GM21619 (cell line): ENCODE measurements at regions not wholly inside any gene's neighbourhood (a gene's known extent, or its start where the extent isn't known, plus 50 kb on each side); places are given as distances from the start of the nearest gene placed in this dataset.

ENCODE experiments used
- ATAC-seq: cut with Tn5 transposase; IDR thresholded peaks from one replicate; pipeline ENCODE4 v1.9.1; 2021; ENCODE audit not compliant: unreplicated experiment

DNA sequence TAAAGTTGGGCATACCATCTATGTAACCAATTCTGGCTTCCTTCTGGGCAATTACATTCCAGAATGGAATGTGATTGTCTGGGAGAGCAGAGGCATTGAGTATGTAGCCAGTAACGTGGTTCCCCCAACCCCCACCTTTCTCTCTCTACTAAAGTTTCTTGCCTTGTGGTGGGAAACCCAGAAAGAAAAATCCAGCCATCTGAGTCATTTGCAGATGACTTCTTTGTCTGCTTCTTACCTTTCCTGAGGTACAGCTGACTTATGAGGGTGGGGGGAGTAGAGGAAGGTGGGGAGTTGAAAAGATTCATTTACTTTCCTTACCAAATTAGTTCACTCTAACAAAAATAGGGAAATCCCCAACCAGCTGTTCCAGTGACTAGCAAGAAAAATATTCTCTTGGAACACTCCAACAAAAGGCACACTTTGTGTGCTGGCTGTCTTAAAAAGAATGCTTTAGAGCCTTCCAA lies 112.1 kb upstream of the FRMD6 start:
- no peak for ATAC-seq

- no peak for ATAC-seq
Measured at GRCh38 chr14:51540364-51540763, 111.3 kb upstream of the FRMD6 start.

DNA sequence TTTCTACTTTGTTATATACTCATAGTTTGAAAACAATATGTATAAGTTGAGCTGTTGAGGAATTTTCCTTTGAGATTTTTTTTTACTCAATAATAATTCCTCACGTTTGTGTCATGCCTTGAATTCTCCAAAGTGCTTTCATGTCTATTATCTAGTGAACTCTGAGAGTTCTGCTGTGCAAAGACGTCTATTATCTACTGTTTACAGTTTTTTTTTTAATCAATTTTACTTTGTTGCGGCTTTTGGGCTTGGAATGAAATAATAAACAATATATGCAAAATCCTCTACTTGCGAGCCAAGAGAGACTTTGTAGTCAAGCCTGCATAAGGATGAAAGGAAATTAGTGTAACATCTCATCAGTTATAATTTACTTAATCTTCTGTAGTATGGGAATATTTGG lies 107.2 kb upstream of the FRMD6 start:
- ATAC-seq: no peak

DNA sequence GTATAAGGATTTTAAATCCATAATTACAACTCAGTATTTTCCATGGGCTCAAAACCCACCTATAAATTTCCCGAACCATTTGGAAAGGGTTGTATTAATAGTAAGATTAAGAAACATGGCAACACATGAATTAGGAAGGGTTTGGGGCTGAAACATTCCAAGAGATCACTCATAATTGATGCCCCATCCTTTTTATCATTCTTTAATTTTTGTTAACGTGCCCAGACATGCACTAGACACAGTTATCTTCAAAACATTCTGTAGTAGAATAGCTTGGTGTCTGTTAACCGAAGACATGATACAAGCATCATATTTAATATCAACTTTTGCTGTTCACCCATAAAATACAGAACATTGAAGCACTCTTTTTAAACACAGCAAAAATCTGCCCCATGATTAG lies 106.8 kb upstream of the FRMD6 start:
- no peak for ATAC-seq

GRCh38 chr14:51545396-51545795 lies 106.3 kb upstream of the FRMD6 start:
- no peak for ATAC-seq

- no peak for ATAC-seq
Measured at GRCh38 chr14:51546099-51546498, 105.6 kb upstream of the FRMD6 start.

- no peak for ATAC-seq
Measured at GRCh38 chr14:51546603-51547258, 105.0 kb upstream of the FRMD6 start.

DNA sequence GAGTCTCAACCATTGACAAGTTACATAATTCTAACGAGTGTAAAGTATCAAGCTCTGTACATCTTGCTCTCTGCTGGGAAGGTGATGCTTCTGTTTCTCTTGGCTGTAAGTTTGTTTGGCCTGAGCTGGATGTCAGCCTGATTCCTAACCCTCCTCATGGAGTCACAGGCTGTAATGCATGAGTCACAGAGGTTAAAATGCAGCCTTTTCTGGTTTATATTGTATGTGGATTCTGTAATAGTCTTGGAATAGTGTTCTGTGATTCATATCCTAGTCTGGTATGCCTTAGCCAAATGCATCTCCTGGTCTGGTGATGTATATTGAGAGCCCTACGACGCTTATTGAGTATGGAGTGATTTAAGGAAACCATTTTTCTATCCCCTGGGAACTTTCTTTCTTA lies 104.5 kb upstream of the FRMD6 start:
- no peak for ATAC-seq

- no peak for ATAC-seq
Measured at GRCh38 chr14:51547701-51548100, 104.0 kb upstream of the FRMD6 start.

- ATAC-seq: no peak
Measured at GRCh38 chr14:51548187-51548586, 103.5 kb upstream of the FRMD6 start.

DNA sequence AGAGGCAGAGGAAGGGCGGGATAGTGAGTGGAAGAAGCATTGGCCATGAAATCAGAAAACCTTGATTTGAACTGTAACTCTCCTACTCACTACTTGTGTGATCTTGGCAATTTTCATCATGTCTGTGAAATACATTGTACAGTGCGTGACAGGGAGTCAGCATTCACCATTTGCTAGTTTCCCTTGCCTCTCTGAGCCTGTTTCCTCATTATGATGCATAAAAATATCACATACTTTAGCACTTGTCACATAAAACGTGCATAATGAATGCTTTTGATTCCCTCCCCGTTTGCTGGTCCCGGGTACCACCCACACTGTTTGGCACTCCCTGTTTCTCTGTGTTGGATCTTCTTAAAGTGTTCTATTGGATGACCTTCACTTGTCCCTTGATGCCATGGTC lies 101.1 kb upstream of the FRMD6 start:
- ATAC-seq: no peak

- ATAC-seq: no peak
Measured at GRCh38 chr14:51552275-51552674, 99.4 kb upstream of the FRMD6 start.

DNA sequence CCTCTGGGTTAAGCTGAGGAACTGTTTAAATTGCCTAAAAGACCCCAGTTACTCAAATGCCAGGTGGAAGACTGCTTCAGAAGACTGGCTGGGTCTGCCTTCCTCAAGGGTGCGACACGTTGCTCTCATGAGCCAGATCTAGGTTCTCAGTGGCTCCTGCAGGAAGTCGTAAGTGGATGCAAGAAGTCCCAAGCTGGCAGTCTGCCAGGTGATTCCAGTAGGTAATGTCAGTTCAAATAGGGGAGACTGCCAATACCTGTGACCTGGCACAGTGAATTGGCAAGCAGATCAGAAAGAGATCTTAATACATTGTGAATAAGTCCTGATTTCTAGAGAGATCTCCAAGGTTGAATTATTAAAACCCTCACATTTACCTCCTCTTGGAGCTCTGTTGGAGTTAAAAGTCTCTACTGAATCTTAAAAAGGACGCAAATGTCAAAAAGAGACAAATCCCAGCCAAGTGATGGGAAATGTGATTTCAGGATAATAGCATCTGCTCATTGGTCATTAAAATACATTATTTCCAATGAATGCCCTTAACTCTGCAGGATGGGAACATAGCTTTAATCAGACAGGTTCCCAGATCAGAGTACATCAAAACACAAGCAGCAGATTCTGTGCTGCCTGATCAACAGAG lies 98.8 kb upstream of the FRMD6 start:
- no peak for ATAC-seq

DNA sequence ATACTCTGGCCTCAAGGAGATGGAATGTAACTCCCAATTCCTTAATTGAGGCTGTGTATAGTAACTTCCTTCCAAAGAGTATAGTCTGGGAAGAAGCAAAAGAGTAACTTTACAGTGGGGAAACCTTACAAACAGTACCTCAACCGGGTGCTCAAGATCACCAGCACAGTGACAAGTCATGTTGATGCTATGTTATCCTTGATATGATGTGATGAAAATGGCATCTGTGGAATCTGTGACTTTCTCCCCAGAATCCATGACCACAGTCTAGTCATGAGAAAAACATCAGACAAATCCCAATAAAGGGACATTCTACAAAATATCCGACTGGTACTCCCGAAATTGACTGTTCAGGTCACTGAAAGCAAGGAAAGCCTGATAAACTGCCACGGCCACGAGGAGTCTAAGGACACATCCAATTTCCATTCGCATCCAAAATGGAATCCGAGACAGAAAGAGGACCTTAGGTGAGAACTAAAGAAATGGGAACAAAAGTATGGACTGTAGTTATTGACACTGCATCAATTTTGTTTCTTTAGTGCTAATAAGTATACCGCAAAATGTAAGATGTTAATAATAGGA lies 97.3 kb upstream of the FRMD6 start:
- ATAC-seq: no peak

DNA sequence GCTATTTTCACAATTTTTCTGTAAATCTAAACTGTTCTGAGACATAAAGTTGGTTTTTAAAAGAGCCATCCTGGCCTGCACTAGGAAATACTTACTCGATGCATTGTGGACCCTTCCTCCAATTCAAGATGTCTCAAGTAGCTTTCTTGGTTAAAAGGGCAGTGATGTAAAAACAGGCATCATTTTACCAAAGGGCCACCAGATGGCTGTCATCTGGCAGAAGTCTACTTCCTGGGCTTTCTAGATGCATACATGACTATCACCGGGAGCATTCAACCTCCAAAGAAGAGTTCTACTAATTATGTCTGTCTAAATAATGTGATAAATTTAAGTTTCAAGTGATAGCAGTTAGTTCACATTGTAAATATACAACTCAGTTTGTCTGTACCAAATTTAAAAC lies 96.8 kb upstream of the FRMD6 start:
- no peak for ATAC-seq

GRCh38 chr14:51561141-51561540 lies 90.6 kb upstream of the FRMD6 start:
- ATAC-seq: no peak

DNA sequence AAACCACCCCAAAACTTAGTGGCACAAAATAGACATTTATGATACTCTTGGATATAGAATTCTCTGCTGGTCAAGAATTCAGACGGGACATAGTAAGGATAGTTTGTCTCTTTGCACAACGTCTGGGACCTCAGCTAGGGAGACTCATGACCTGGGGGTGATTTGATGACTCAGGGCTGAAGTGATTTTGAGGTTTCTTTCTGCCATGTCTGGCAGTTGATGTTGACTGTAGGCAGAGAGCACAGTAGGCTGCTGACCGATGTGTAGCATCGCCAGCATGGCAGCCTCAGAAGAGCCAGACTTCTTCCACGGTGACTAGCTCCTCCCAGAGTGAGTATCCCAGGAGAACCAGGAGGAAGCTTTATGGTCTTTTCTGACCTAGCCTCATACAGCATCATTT lies 88.9 kb upstream of the FRMD6 start:
- ATAC-seq: no peak

GRCh38 chr14:51563560-51563959 lies 88.2 kb upstream of the FRMD6 start:
- ATAC-seq: no peak

GRCh38 chr14:51564460-51564859 lies 87.2 kb upstream of the FRMD6 start:
- ATAC-seq: no peak

DNA sequence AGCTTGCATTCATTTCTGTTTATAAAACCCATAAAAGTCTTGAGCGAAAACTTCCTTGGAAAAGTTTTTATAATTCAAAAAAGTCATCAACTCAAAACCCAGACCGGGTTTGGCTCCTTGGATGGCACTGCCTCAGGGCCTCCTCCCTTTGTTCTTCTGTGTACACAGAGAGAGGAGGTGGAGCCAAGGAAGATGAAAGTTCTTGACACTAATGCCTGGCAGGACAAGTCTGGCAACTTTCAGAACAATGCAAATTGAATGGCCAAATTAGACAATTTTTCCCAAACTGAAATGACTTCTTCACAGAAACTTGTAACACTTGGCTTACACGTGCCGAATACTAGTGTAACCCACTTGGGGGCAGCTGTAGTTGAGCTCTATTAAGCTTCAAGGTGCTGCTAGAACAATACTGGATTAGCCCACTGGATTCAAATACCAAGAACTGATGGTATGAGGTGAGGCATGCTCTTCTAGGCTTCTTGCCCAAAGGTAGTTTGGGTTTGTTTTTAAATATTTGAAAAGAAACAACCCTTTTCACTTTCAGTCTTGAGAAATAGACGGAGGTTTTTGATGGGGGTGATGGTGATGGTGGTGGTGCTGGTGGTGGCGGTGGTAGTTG lies 86.6 kb upstream of the FRMD6 start:
- ATAC-seq: no peak

- peak; percentile 47 for ATAC-seq
Measured at GRCh38 chr14:51566831-51567582, 84.7 kb upstream of the FRMD6 start.
